ENCODE measurements at regions not wholly inside any gene's neighbourhood (a gene's known extent, or its start where the extent isn't known, plus 50 kb on each side); places are given as distances from the start of the nearest gene placed in this dataset.

DNA sequence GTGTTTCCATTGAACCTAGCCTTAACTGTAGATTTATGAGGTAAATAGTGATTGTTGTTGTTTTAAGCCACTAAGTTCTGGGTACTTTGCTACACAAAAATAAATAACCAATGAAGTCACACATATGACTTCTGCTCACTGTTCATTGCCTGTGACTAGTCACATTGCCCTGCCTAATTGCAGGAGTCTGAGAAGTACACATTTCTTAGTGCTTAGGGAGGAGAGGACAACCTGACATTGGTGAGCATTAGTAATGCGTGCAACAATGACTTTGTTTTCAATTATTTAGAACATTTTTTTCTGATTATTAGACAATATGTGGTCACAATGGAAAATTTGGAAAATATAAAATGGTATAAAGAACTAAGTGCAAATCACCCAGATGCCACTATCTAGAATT is 133.2 kb upstream of the DAZL start:
- TF ChIP-seq, protein P1, sequence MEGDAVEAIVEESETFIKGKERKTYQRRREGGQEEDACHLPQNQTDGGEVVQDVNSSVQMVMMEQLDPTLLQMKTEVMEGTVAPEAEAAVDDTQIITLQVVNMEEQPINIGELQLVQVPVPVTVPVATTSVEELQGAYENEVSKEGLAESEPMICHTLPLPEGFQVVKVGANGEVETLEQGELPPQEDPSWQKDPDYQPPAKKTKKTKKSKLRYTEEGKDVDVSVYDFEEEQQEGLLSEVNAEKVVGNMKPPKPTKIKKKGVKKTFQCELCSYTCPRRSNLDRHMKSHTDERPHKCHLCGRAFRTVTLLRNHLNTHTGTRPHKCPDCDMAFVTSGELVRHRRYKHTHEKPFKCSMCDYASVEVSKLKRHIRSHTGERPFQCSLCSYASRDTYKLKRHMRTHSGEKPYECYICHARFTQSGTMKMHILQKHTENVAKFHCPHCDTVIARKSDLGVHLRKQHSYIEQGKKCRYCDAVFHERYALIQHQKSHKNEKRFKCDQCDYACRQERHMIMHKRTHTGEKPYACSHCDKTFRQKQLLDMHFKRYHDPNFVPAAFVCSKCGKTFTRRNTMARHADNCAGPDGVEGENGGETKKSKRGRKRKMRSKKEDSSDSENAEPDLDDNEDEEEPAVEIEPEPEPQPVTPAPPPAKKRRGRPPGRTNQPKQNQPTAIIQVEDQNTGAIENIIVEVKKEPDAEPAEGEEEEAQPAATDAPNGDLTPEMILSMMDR (conservative IDR thresholded peaks at IDR 0.05 in 1 of 2, IDR thresholded peaks at IDR 0.05 in 1 of 2; ENCODE audit: extremely low read depth in 1 of 2, insufficient read depth in 1 of 2, low read depth in 1 of 2, low read length in 2 of 2), result no peak
- no peak for TF ChIP-seq EZH2 (IDR thresholded peaks at IDR 0.05; ENCODE audit: borderline replicate concordance, low read length)

Data from mammary epithelial cell (primary cell).